NCI-H128 (cell line): ENCODE measurements at regions not wholly inside any gene's neighbourhood (a gene's known extent, or its start where the extent isn't known, plus 50 kb on each side); places are given as distances from the start of the nearest gene placed in this dataset.
A peak's percentile ranks its signal among the peaks of the same experiment; 100 is the strongest.
"Not testable (repeated sequence)": the region's sequence is repeated elsewhere in the genome, so short reads cannot be mapped to it uniquely, and the experiment has no call there.

Experiments used
- DNase-seq: peaks from one replicate; lab custom pipeline; 2025; ENCODE audit not compliant: unreplicated experiment; lab: John Stamatoyannopoulos, UW

DNA sequence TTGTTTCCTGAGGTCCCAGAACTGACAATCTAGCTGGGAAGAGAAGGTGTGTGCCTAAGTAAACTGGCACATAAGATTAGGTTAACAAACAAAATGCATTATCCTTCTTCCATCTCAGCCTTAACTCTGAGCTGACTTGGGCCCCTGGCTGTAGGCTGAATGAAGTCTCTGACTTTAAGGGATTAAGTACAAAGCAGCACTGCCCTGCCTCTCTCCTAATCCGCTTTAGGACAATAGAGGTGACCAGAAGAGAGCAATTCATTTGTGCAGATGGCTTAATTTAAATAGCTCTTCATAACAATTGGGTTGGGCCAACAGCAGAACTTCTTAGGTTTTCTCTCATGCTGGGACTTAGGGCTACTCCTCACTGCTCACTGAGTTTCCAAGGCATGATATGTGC lies 181.6 kb upstream of the SOX14 start:
- no peak for DNase-seq

DNA sequence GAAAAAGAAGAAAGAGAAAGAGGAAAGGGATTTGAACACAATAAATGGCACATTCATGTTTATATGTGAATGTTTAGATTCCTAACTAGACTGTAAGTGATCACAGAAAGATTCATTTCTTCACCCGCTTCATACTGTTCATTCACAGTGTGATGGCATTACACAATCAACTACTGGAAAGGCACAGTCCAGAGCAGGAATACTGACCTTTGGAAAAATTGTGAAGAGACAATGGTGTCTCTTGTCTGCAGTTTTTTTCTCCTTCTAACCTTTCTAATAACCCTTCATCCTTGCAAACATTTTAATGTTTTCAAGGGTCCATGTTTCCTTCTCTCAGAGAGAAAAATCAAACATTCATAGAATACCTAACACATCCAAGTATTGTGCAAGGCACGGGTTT lies 180.9 kb upstream of the SOX14 start:
- DNase-seq: no peak

DNA sequence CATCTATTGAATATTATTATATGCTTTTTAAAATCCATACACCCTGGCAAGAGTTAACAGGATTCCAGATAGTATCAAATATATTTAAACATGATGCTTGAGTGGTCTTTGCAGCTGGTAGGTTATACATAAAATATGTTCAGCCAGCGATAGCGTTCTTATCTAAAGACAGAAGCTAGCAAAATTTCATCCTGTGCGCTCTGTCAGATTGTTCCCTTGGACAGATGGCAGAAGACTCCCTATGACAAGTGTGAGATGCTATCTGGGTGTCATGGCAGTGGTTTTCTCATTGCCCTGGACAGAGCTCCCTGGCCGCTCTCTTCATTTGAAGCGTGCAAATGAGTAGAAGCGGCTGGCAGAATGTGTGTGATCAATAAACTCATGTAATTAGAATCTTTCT lies 175.2 kb upstream of the SOX14 start:
- DNase-seq: no peak

DNA sequence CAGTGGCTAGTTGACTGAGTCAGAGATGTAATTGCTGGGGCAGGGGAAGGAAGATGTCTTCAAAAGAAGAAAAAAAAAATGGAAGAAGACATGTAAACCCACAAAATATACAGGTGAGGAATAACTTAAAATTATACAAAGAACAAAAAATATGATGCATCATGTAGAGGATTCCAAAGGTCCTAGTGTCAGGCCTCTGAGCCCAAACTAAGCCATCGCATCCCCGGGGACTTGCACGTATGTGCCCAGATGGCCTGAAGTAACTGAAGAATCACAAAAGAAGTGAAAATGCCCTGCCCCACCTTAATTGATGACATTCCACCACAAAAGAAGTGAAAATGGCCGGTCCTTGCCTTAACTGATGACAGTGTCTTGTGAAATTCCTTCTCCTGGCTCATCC lies 168.7 kb upstream of the SOX14 start:
- not testable (repeated sequence) for DNase-seq

DNA sequence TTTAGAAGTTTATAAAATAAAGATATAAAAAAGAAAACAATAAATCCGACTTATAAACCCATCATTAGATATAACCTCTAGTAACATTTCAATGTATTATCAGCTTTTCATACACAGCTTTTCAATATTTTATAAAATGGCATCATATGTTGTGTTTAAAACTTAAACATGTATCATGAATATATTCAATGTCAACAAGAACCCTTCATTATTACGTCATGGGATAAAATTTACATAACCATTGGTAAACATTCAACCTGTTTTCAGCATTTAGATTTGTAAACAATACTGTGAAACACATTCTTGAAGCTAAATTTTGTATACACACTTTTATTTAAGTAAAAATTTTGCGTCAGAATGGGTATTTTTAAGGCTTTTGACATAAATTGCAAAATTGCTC lies 153.4 kb upstream of the SOX14 start:
- DNase-seq: no peak

DNA sequence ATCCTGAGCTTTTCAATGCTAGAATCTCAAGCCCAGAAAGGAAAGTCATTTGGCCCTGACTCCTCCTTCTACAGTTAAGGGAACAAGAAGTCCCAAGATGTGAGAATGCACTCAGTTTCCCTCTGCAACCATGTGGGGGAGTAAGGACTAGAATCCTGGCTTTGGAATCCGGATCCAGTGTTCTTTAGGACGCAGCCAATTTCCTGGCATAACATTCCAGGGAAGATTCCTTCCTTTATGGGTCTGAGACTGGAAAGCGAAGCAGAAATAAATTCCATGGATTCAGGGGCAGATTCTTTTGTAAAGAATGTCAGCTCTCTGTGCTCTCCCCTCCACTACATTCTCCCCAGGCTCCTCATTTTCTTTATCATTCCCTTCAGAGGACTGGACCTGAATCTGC lies 151.8 kb upstream of the SOX14 start:
- DNase-seq: no peak

DNA sequence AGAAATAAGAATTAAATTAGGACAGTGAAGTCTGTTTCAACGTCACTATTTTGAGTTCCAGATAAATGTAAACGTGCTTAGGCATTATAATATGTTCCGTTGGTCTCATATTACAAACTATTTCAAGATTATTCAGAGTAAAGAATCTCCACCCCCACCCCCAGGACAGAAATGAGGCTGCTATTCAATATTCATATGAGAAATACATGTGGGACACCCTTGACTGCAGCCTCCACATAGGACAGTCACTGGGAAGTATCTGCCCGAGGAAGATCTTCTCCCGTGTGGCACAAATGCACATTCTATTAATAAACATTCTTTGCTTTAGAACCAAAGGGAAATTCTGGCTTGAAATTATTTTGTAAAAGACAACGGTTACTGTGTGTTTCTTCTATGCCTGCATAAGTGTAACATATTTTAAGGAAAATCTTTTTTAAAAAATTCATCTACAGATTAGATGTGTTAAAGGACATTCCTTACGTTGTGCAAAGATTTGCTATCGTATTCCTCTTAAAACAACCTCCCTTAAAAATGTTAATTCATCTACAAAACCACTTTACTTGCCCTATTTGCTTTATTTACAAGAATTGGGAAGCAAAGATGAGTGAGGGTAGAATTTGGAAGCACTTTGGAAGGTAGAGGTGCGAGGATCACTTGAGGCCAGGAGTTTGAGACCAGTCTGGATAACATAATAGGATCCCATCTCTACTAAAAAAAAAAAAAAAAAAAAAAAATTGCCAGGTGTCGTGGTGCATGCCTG lies 148.3 kb upstream of the SOX14 start:
- DNase-seq: no peak

DNA sequence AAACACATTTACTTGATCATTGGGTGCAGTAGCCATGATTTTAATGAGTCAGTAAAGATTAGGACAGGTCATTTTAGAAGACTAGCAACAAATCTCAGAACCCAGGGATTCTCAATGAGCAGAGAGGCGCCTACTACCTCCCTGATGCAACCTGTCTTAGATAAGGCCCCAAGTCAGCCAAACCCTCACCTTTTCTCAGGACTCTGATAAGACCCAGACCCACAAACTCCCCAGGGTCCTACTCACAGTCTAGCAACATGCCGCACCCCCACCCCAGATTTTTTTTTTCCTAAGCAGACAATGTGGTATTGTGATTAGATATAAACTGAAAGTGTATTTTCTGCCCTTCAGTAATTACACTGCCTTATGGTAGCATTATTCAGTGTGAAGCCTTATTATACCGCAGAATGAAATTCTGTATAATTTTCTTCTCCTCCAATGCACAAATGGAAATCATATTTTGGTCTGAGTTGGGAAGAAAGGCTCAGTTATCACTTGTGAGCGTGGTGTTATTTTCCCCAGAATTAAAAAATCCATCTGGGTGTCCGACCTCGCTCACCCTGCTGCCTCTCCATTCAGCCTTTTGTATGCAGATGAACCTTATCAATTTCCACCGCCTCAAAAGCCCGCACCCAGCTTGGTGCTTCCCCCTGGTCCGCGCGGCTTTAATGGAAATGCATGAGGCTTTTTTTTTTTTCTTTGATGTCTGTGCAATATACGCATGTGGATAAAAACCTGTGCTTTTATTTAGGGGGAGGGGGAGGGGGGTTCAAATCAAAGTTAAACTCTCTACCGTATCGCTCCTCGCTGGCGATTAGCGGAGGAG lies 122.0 kb upstream of the SOX14 start:
- DNase-seq: no peak

DNA sequence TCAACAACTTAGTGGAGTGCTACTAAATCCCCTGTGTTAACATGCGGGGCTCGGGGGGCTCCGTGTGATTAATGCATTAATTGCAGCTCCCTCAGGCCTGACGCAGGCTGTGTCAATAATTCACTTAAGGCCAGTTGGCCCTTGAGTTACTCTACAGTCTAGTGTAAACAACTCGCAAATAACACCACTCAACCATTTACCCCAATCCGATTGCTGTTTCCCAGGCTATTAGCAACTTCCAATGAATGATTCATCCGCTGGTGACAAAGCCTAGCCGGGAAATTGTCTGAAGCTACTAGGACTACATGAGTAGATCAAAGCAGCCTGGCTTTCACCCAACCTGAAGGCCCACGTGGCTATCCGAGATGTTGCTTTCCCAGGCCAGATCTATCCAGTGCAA lies 121.3 kb upstream of the SOX14 start:
- DNase-seq: peak; percentile 45

DNA sequence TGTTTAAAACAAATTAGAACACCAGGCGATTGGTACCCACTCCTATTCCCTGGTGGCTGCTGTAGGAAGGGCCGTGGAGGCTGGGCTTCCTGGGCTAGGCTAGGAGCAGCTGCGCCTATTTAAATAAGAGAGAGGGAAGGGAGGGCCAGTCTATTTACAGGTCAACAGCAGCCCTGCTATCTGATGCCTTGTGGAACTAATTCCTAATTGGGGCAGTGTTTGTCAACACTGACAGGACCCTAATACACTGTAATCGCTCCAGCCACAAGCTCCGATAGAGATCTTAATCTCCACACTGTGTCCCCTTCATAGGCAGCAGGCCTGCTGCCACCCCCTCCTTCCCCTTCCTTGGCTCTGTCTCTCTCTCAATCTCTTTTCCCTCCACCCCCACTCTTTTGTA lies 116.9 kb upstream of the SOX14 start:
- no peak for DNase-seq

DNA sequence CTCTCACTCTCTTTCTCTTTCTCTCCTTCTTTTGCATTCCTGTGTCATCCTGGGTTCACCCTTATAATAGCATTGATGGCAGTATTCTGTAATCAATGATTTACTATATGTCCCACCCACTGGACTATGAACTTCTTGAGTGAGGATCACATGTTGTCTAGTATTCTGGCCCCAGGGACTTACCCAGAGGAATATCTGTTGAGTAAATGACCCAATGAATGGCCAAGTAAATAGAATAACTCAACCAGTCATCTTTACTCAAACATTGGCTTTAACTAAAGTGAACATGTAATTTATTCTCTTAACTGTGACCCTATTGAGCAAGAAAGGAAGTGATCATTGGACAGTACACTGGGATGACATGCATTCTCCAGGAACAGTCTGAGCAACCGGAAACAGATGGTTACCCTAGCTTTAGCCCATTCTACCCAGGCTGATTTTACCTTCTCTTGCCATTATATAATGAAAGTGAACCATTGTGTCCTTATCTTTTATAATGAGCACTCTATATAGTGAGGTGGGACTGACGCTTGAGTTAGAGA lies 94.5 kb upstream of the SOX14 start:
- DNase-seq: no peak

DNA sequence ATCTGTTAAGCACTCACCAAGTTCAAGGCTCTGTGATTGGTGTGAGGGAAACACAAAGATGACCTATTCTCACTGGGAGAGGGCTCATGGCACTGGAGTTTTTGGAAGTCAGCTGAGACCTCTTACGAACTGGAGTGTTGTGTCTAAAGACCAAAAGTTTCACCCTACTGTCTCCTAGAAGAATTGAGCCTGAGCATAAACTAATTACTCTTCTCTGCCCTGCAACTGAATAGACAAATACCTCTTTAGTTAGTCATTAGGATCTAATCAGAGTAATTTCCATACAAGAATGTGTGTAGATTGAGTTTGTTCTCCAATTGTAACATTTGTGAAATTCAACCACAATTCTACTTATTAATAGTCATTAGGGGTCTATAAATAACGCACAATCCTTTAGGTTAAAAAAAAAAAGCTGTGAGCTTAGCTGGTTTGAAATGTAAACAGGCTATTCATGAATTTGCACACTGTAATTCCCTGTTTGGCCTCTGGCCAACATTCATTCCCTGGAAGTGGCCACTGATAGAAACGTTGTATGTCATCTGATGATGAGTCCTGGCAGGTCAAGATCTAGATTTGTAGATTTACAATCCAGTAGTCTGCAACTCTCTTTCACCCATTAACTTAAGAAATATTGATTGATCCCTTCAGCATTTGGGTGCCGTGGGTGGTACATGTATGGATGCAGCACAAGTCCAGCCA lies 76.8 kb upstream of the SOX14 start:
- DNase-seq: no peak

DNA sequence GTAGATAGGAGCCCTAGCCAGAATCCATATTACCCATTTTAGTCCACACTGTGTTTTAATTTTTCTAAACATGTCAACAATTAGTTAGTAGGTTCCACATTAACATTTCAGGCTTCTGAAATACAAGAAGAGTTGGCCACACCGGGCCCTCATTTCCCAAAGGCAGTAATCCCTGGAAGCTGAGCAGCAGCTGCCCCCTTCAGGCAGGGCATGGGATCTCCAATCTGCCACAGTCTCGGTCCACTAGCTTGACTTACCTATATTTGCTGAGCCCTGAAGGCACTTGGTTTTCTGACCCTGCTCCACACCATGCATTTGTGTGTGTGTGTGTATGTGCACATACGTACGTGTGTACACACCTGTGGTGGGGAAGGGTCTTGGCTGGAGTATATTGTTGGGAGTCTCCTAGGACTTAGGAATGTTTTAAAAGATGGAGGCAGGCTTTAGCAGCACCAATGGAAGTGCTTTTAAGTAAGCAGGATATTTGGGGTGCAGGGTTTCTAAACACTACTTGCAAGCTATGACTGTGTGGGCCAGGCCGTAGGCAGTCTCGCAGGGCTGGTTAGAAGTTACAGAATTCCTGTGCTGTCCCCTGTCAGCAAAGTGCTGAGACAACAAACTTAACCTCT lies 71.2 kb upstream of the SOX14 start:
- no peak for DNase-seq

DNA sequence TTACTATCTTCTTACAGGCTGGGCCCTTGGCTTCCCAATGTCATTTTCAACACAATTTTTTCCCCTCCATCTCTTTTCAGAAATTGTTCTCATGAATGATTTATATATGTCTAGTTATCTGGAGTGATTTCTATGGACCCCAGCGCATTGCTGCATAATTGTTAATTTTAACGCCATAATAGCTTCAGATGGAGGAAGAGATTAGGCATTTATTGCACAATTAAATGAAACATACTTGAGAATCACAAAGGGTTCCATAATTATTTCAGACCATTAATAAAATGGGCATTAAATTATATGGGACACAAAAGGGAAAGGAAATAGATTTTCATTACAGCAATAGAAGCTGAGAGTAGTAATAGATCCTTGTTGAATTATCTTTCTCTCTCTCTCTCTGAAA lies 70.3 kb upstream of the SOX14 start:
- no peak for DNase-seq

DNA sequence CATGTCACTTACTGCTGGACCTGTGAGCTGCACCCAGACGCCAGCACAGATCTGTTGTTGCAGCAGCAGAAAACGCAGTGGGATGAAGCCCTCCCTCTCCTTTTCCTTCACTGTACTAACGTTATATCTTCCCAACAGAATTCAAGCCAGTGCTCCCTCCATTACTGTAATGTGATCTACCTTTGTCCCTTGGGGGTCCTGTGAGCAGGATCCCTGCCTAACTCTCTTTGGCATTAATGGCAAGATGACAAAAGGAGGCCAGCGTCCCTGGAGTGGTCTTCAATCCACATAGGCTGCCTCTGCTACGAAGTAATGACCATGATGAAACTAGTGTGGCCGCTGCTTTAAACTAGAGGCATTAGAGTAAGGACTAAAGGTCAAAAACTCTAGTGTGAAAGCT lies 69.3 kb upstream of the SOX14 start:
- no peak for DNase-seq

DNA sequence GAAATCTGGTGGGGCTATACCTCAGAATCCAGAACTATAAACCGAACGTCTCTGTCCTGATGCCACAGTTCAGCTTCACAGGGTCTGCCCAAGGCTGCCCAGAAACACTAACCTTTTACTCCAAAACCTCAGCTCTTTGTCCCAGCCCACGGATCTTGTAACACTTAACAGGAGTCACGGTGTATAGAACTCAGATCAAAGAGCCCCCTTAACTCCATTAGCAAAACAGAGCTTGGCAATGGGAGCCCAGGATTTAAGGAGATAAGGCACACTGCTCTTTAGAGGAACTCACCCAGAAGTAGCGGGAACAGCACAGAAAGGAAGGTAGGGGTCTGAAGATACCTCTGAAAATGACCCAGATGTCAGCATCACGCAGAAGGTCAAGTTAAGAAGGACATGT lies 68.8 kb upstream of the SOX14 start:
- no peak for DNase-seq

DNA sequence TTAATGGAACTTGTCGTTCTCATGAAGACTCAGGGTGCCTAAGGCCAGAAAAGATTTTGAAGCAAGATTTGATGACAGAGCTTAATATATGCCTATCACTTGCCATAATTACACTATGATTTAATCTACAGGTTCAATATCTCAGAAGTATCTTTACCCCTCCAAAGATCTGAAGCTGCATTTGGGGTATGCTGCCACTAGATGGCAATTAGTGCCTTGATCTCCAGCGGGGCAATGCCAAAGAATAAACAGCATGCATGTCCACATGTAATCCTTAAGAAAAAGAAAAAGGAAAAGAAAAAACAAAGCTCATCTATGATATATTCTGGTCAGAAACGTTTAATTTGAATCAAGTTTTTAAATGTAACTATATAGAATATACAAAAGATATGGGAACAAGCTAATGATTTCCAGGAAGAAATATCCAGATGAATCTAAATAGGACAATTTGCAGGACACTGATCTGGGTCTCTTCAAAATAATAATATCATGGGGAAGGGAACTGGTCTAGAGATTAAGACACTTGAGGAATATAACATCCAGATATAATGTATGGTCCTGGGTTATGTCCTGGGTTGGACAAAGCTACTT lies 55.0 kb upstream of the SOX14 start:
- no peak for DNase-seq

DNA sequence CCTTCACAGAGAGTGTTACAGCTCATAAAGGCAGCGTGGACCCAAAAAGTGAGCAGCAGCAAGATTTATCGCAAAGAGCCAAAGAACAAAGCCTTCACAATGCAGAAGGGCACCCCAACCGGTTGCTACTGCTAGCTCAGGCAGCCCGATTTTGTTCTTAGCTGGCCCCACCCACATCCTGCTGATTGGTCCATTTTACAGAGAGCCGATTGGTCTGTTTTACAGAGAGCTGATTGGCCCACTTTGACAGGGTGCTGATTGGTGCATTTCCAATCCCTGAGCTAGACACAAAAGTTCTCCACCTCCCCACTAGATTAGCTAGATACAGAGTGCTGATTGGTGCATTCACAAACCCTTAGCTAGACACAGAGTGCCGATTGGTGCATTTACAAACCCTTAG lies 50.1 kb upstream of the SOX14 start:
- DNase-seq: not testable (repeated sequence)
